Psoas muscle (tissue), 7 donors: ENCODE measurements at regions not wholly inside any gene's neighbourhood (a gene's known extent, or its start where the extent isn't known, plus 50 kb on each side); places are given as distances from the start of the nearest gene placed in this dataset.
A peak's percentile ranks its signal among the peaks of the same experiment; 100 is the strongest.

ENCODE experiments used
- ATAC-seq, 4 donors: fragments of 200-7000 bp; cut with Tn5 transposase; one replicate each; pipeline ENCODE4 v1.9.1; 2020; ENCODE audit warnings: moderate library complexity in 3 of 4, mild to moderate bottlenecking in 2 of 4
- DNase-seq, 2 donors: peaks; one replicate each; pipeline ENCODE4 v3.0.0-alpha.2; 2020
- H3K27ac ChIP-seq: fragments of 200-600 bp; one replicate; pipeline ENCODE4 v1.8.0; 2022
- H3K27me3 ChIP-seq, 3 donors: fragments of 200-600 bp in 1 of 3; one replicate each; pipeline versions ENCODE4 v1.6.1 to v1.8.0; 2013 to 2022; ENCODE audit warnings: low read length in 2 of 3, mild to moderate bottlenecking in 2 of 3, moderate library complexity in 1 of 3; ENCODE audit not compliant: insufficient read depth in 3 of 3
- H3K36me3 ChIP-seq, 2 donors: fragments of 200-600 bp in 1 of 2; one replicate each; pipeline versions ENCODE4 v1.6.1 to v1.8.0; 2013 to 2022; ENCODE audit warnings: low read depth in 1 of 2, mild to moderate bottlenecking in 1 of 2, moderate library complexity in 1 of 2; ENCODE audit not compliant: insufficient read depth in 1 of 2
- H3K4me1 ChIP-seq: fragments of 200-600 bp; one replicate; pipeline ENCODE4 v1.8.0; 2022
- H3K4me3 ChIP-seq: fragments of 200-600 bp; one replicate; pipeline ENCODE4 v1.8.0; 2022; ENCODE audit warnings: mild to moderate bottlenecking
- H3K9me3 ChIP-seq: fragments of 200-600 bp; one replicate; pipeline ENCODE4 v1.8.0; 2022
- CTCF ChIP-seq: fragments of 200-600 bp; IDR thresholded peaks from one replicate; pipeline ENCODE4 v1.8.0; 2022; ENCODE audit warnings: antibody characterized with exemption
- WGBS, 3 donors: extraction: QIAGEN DNeasy Blood & Tissue Kit; methylation state at CpG; one replicate each; pipeline versions ENCODE4 v1.1.6 to v1.1.7; 2013; 5-methylcytosine and 5-hydroxymethylcytosine counted together
- intact Hi-C, 2 donors: fragments of 100-400 bp; cut with DNase I; formaldehyde crosslinking; loops; one replicate each; pipeline versions ENCODE4 v1.11.0 to v1.14.2; 2022
- donor health status: healthy with polysubstance abuse.
- donor health status: DM: no; HTN: no; CAD: no; lungs with moderate emphysema.
- donor health status: Bipolar disorder and iron deficiency.
- donor health status: healthy.
- donor health status: DM: yes; HTN: yes; CAD: no.
- donor health status: DM: no; HTN: no; CAD: no.
- donor health status: DM: yes; HTN: yes; CAD: no.

- ATAC-seq (no peak), DNase-seq (no peak)
- H3K9me3 ChIP-seq = no peaks in the 10 kb centered on the region
- H3K27ac ChIP-seq = no peak overlapping the region
- H3K4me3 ChIP-seq = no peak overlapping the region
- H3K27me3 ChIP-seq = peaks cover 0 to 2% (median 0%) of the 10 kb centered on the region in 3 donors
- WGBS, 3 donors = 82 to 100% (median 97%) methylated on average over 1 of the region's 1 CpG
- H3K4me1 ChIP-seq = peaks cover 20% of the 10 kb centered on the region
- no peaks in the 10 kb centered on the region for H3K36me3 ChIP-seq
- intact Hi-C loops = loop anchor here in 1 of 2 donors (5.0 kb wide), 1 partner anchor 89 kb away; no protein-coding TSS in a partner anchor
- TF ChIP-seq CTCF = no peak
These were observed 126.8 kb downstream of the FAM174B start for GRCh38 chr15:92528736-92529135.

- Histone ChIP-seq H3K27me3 (peaks cover 0 to 2% (median 0%) of the 10 kb centered on the region in 3 donors), H3K4me1 (peaks cover 20% of the 10 kb centered on the region), H3K27ac (no peak overlapping the region), H3K9me3 (no peaks in the 10 kb centered on the region), H3K4me3 (no peak overlapping the region), H3K36me3 (no peaks in the 10 kb centered on the region)
- intact Hi-C loops = loop anchor here in 1 of 2 donors (5.0 kb wide), 1 partner anchor 90 kb away; no protein-coding TSS in a partner anchor
- no peak for TF ChIP-seq CTCF
- DNase-seq (no peak), ATAC-seq (peak; percentile 65 to 85 (median 80))
- WGBS, 3 donors = 49 to 69% (median 61%) methylated on average over 2 of the region's 2 CpGs
These were observed 128.4 kb downstream of the FAM174B start for GRCh38 chr15:92527197-92527596.

- H3K9me3 ChIP-seq = no peaks in the 10 kb centered on the region
- no peak overlapping the region for H3K4me3 ChIP-seq
- 30 to 53% (median 37%) methylated on average over 3 of the region's 3 CpGs for WGBS, 3 donors
- no peaks in the 10 kb centered on the region for H3K36me3 ChIP-seq
- H3K27ac ChIP-seq = peak overlapping the region; percentile 25
- intact Hi-C loops = loop anchor here in 1 of 2 donors (5.0 kb wide), 1 partner anchor 91 kb away; no protein-coding TSS in a partner anchor
- no peak for ATAC-seq
- H3K4me1 ChIP-seq = peaks cover 20% of the 10 kb centered on the region
- TF ChIP-seq CTCF = no peak
- no peaks in the 10 kb centered on the region for H3K27me3 ChIP-seq
- DNase-seq = no peak
These were observed 129.8 kb downstream of the FAM174B start for GRCh38 chr15:92525758-92526245.

GRCh38 chr15:92524874-92525565 lies 130.6 kb downstream of the FAM174B start:
- no peak for ATAC-seq
- no peak for TF ChIP-seq CTCF
- intact Hi-C loops = loop anchor here in 1 of 2 donors (5.0 kb wide), 1 partner anchor 92 kb away; no protein-coding TSS in a partner anchor
- WGBS, 3 donors = 47 to 68% (median 56%) methylated on average over 7 of the region's 7 CpGs
- Histone ChIP-seq H3K27me3 (no peaks in the 10 kb centered on the region), H3K4me1 (peaks cover 20% of the 10 kb centered on the region), H3K36me3 (no peaks in the 10 kb centered on the region), H3K4me3 (no peak overlapping the region), H3K27ac (peak overlapping the region; percentile 25), H3K9me3 (no peaks in the 10 kb centered on the region)
- no peak for DNase-seq
